CD14-positive monocyte (primary cell): ENCODE measurements at regions not wholly inside any gene's neighbourhood (a gene's known extent, or its start where the extent isn't known, plus 50 kb on each side); places are given as distances from the start of the nearest gene placed in this dataset.

Source experiments
- DNase-seq, 3 donors: peaks; one replicate each; pipeline ENCODE4 v3.0.0-alpha.2; 2011 to 2022
- H2AFZ ChIP-seq: 2 replicates; pipeline ENCODE4 v1.6.0; 2012; ENCODE audit warnings: mild to moderate bottlenecking, low read depth, low read length, inconsistent platforms; ENCODE audit not compliant: insufficient read depth, poor library complexity, severe bottlenecking
- H3K27ac ChIP-seq, 2 donors: 1 replicate in 1 of 2; 2 replicates in 1 of 2; pipeline ENCODE4 v1.5.1; 2012 to 2013; ENCODE audit warnings: low read length in 2 of 2, control low read depth in 1 of 2, inconsistent platforms in 1 of 2, low read depth in 1 of 2, mild to moderate bottlenecking in 1 of 2
- H3K27me3 ChIP-seq, 2 donors: one replicate each; pipeline versions ENCODE4 v1.6.0 to v1.6.1; 2011 to 2013; ENCODE audit warnings: low read length in 2 of 2; ENCODE audit not compliant: control insufficient read depth in 2 of 2, insufficient read depth in 2 of 2
- H3K36me3 ChIP-seq, 2 donors: replicated peaks in 1 of 2; 1 replicate in 1 of 2; 2 replicates in 1 of 2; pipeline versions ENCODE4 v1.5.1 to v1.6.1; 2012 to 2013; ENCODE audit warnings: low read length in 2 of 2, control low read depth in 1 of 2, inconsistent platforms in 1 of 2, mild to moderate bottlenecking in 1 of 2; ENCODE audit not compliant: insufficient read depth in 2 of 2, control insufficient read depth in 1 of 2
- H3K4me1 ChIP-seq, 2 donors: 1 replicate in 1 of 2; 2 replicates in 1 of 2; pipeline versions ENCODE4 v1.5.1 to v1.6.1; 2012 to 2013; ENCODE audit warnings: low read length in 2 of 2, control low read depth in 1 of 2, inconsistent platforms in 1 of 2, mild to moderate bottlenecking in 1 of 2, moderate library complexity in 1 of 2; ENCODE audit not compliant: insufficient read depth in 2 of 2, control insufficient read depth in 1 of 2
- H3K4me2 ChIP-seq: replicated peaks from 2 replicates; pipeline ENCODE3; 2012; ENCODE audit warnings: low read length, moderate library complexity, mild to moderate bottlenecking; ENCODE audit not compliant: poor library complexity, severe bottlenecking; ENCODE audit errors: extremely low read depth
- H3K4me3 ChIP-seq, 3 experiments: fragments of 200-600 bp in 1 of 3; sonication (generic) in 1 of 3; replicated peaks in 1 of 3; 1 replicate in 2 of 3; 2 replicates in 1 of 3; pipeline ENCODE4 v1.5.1; 2011 to 2013; ENCODE audit warnings: low read length in 3 of 3, mild to moderate bottlenecking in 3 of 3, control low read depth in 2 of 3, low read depth in 2 of 3, inconsistent platforms in 1 of 3, moderate library complexity in 1 of 3
- H3K79me2 ChIP-seq: 2 replicates; pipeline ENCODE4 v1.6.0; 2012; ENCODE audit warnings: mild to moderate bottlenecking, control low read depth, inconsistent platforms, low read length, moderate library complexity; ENCODE audit not compliant: insufficient read depth
- H3K9ac ChIP-seq: 2 replicates; pipeline ENCODE4 v1.6.0; 2017; ENCODE audit warnings: low read length, mild to moderate bottlenecking; ENCODE audit not compliant: insufficient read depth, poor library complexity, severe bottlenecking
- H3K9me3 ChIP-seq, 2 donors: replicated peaks in 1 of 2; 1 replicate in 1 of 2; 2 replicates in 1 of 2; pipeline versions ENCODE4 v1.5.1 to v1.6.1; 2012 to 2013; ENCODE audit warnings: low read length in 2 of 2, control low read depth in 1 of 2; ENCODE audit not compliant: control insufficient read depth in 1 of 2, insufficient read depth in 1 of 2
- H4K20me1 ChIP-seq: 2 replicates; pipeline ENCODE4 v1.6.0; 2012; ENCODE audit warnings: mild to moderate bottlenecking, low read length, control low read depth, moderate library complexity; ENCODE audit not compliant: insufficient read depth
- H3K27ac Mint-ChIP-seq, 7 donors: one replicate each; pipeline ENCODE4 v1.8.0; 2020; ENCODE audit warnings: mild to moderate bottlenecking in 7 of 7, mixed read lengths in 7 of 7, moderate library complexity in 6 of 7, inconsistent platforms in 2 of 7
- H3K27me3 Mint-ChIP-seq, 3 donors: one replicate each; pipeline ENCODE4 v1.8.0; 2021 to 2022; ENCODE audit warnings: low read depth in 3 of 3, mild to moderate bottlenecking in 3 of 3, mixed read lengths in 3 of 3, moderate library complexity in 3 of 3, inconsistent platforms in 1 of 3
- H3K36me3 Mint-ChIP-seq, 2 donors: one replicate each; pipeline ENCODE4 v1.8.0; 2020; ENCODE audit warnings: mixed read lengths in 2 of 2, inconsistent platforms in 1 of 2, mild to moderate bottlenecking in 1 of 2
- H3K4me1 Mint-ChIP-seq: one replicate; pipeline ENCODE4 v1.8.0; 2020; ENCODE audit warnings: mild to moderate bottlenecking, mixed read lengths
- H3K4me3 Mint-ChIP-seq, 2 donors: one replicate each; pipeline ENCODE4 v1.8.0; 2020; ENCODE audit warnings: mild to moderate bottlenecking in 2 of 2, mixed read lengths in 2 of 2, moderate library complexity in 1 of 2
- H3K9me3 Mint-ChIP-seq, 7 donors: one replicate each; pipeline ENCODE4 v1.8.0; 2020 to 2022; ENCODE audit warnings: mixed read lengths in 7 of 7, mild to moderate bottlenecking in 6 of 7, moderate library complexity in 6 of 7, inconsistent platforms in 2 of 7
- CTCF ChIP-seq: fragments of 200-600 bp; IDR thresholded peaks from one replicate; pipeline ENCODE4 v1.8.0; 2022; ENCODE audit warnings: antibody characterized with exemption, mild to moderate bottlenecking
- WGBS: methylation state at CpG from one replicate; pipeline ENCODE4 v1.1.5; 2013; ENCODE audit warnings: missing lambda C conversion rate; ENCODE audit not compliant: insufficient coverage; 5-methylcytosine and 5-hydroxymethylcytosine counted together
- intact Hi-C, 2 donors: fragments of 100-400 bp; cut with micrococcal nuclease; formaldehyde crosslinking; loops; one replicate each; pipeline versions ENCODE4 v1.15.0 to v1.15.1; 2023

GRCh38 chr22:46029574-46030200, 52.7 kb upstream of the WNT7B start:
- intact Hi-C loops = loop anchor here in 1 of 2 donors (10.0 kb wide), 1 partner anchor 265 kb away; the partner anchor contains the start of gene GTSE1
- Histone ChIP-seq H3K36me3 (no peaks in the 10 kb centered on the region), H3K79me2 (no peaks in the 10 kb centered on the region), H3K4me3 (no peak overlapping the region), H3K4me2 (no peak overlapping the region), H3K4me1 (peaks cover 15 to 33% of the 10 kb centered on the region in 2 donors), H3K9ac (no peak overlapping the region), H3K27ac (no peak overlapping the region), H4K20me1 (no peaks in the 10 kb centered on the region), H3K27me3 (peaks cover 0 to 20% of the 10 kb centered on the region in 2 donors), H2AFZ (no peak overlapping the region), H3K9me3 (no peaks in the 10 kb centered on the region)
- Mint-ChIP-seq H3K36me3 (peaks cover 0 to 2% of the 10 kb centered on the region in 2 donors), H3K4me1 (peaks cover 24% of the 10 kb centered on the region), H3K27ac (no peak overlapping the region), H3K27me3 (peaks cover 16 to 26% (median 22%) of the 10 kb centered on the region in 3 donors), H3K4me3 (no peak overlapping the region), H3K9me3 (peaks cover 0 to 4% (median 0%) of the 10 kb centered on the region in 7 donors)
- no peak for DNase-seq
- WGBS = 90% methylated on average over 5 of the region's 6 CpGs
- TF ChIP-seq CTCF = no peak

GRCh38 chr22:46030231-46030880, 53.4 kb upstream of the WNT7B start:
- WGBS = 57% methylated on average over 7 of the region's 11 CpGs
- Histone ChIP-seq H3K9me3 (no peaks in the 10 kb centered on the region), H4K20me1 (no peaks in the 10 kb centered on the region), H3K4me2 (no peak overlapping the region), H3K36me3 (no peaks in the 10 kb centered on the region), H2AFZ (no peak overlapping the region), H3K27me3 (peaks cover 0 to 18% of the 10 kb centered on the region in 2 donors), H3K9ac (no peak overlapping the region), H3K79me2 (no peaks in the 10 kb centered on the region), H3K4me3 (no peak overlapping the region), H3K4me1 (peaks cover 17 to 38% of the 10 kb centered on the region in 2 donors), H3K27ac (no peak overlapping the region)
- Mint-ChIP-seq H3K9me3 (peaks cover 0 to 4% (median 0%) of the 10 kb centered on the region in 7 donors), H3K27ac (no peak overlapping the region), H3K4me3 (no peak overlapping the region), H3K4me1 (peaks cover 30% of the 10 kb centered on the region), H3K27me3 (peaks cover 16 to 25% (median 22%) of the 10 kb centered on the region in 3 donors), H3K36me3 (peaks cover 0 to 2% of the 10 kb centered on the region in 2 donors)
- DNase-seq = no peak
- intact Hi-C loops = loop anchor here in 1 of 2 donors (10.0 kb wide), 1 partner anchor 264 kb away; the partner anchor contains the start of gene GTSE1
- no peak for TF ChIP-seq CTCF
